Naive thymus-derived CD4-positive, alpha-beta T cell (primary cell): ENCODE measurements at regions not wholly inside any gene's neighbourhood (a gene's known extent, or its start where the extent isn't known, plus 50 kb on each side); places are given as distances from the start of the nearest gene placed in this dataset.
A peak's percentile ranks its signal among the peaks of the same experiment; 100 is the strongest.

Source experiments
- ATAC-seq: fragments of 150-1000 bp; cut with Tn5 transposase; 2 replicates; pipeline ENCODE4 v1.10.0; 2021; ENCODE audit warnings: mild to moderate bottlenecking, moderate library complexity
- CTCF ChIA-PET: fragments of 350-600 bp; sonication (Branson Sonifier 250); formaldehyde crosslinking; loops from one replicate; lab custom pipeline; 2021; ENCODE audit warnings: antibody characterized with exemption; lab: Charles Lee
- POLR2A ChIA-PET: fragments of 350-600 bp; sonication (Branson Sonifier 250); formaldehyde crosslinking; loops from one replicate; lab custom pipeline; 2021; ENCODE audit warnings: antibody characterized with exemption, inconsistent platforms; lab: Charles Lee
- DNase-seq, 9 donors: peaks; one replicate each; pipeline versions ENCODE4 v3.0.0 to v3.0.0-alpha.2; 2020 to 2022; ENCODE audit warnings: mixed read lengths in 1 of 9
- H3K27ac ChIP-seq: one replicate; pipeline ENCODE4 v1.7.0; 2013; ENCODE audit warnings: mild to moderate bottlenecking, low read depth, low read length, moderate library complexity
- H3K27me3 ChIP-seq, 2 donors: one replicate each; pipeline ENCODE4 v1.7.0; 2013; ENCODE audit warnings: low read length in 2 of 2, mild to moderate bottlenecking in 2 of 2, moderate library complexity in 2 of 2; ENCODE audit not compliant: control insufficient read depth in 2 of 2, insufficient read depth in 2 of 2
- H3K36me3 ChIP-seq, 3 experiments: 1 replicate in 2 of 3; 2 replicates in 1 of 3; pipeline ENCODE4 v1.7.0; 2013; ENCODE audit warnings: low read length in 3 of 3, mild to moderate bottlenecking in 3 of 3, moderate library complexity in 1 of 3; ENCODE audit not compliant: insufficient read depth in 3 of 3, control insufficient read depth in 2 of 3
- H3K4me1 ChIP-seq, 2 donors: one replicate each; pipeline ENCODE4 v1.7.0; 2013; ENCODE audit warnings: low read length in 2 of 2, mild to moderate bottlenecking in 2 of 2, moderate library complexity in 1 of 2; ENCODE audit not compliant: control insufficient read depth in 2 of 2, insufficient read depth in 2 of 2
- H3K4me3 ChIP-seq: 2 replicates; pipeline ENCODE4 v1.7.0; 2013; ENCODE audit warnings: mild to moderate bottlenecking, low read length
- H3K9me3 ChIP-seq, 3 experiments: 1 replicate in 2 of 3; 2 replicates in 1 of 3; pipeline ENCODE4 v1.7.0; 2013; ENCODE audit warnings: low read length in 3 of 3; ENCODE audit not compliant: control insufficient read depth in 2 of 3
- H3K27ac Mint-ChIP-seq, 9 donors: one replicate each; pipeline ENCODE4 v1.8.0; 2020 to 2022; ENCODE audit warnings: mixed read lengths in 9 of 9, mild to moderate bottlenecking in 8 of 9, moderate library complexity in 5 of 9, inconsistent platforms in 2 of 9
- H3K27me3 Mint-ChIP-seq, 5 donors: one replicate each; pipeline ENCODE4 v1.8.0; 2021 to 2022; ENCODE audit warnings: mixed read lengths in 5 of 5, mild to moderate bottlenecking in 1 of 5
- H3K36me3 Mint-ChIP-seq, 5 donors: one replicate each; pipeline ENCODE4 v1.8.0; 2020 to 2022; ENCODE audit warnings: mixed read lengths in 5 of 5, mild to moderate bottlenecking in 3 of 5, inconsistent platforms in 1 of 5
- H3K4me1 Mint-ChIP-seq, 7 donors: one replicate each; pipeline ENCODE4 v1.8.0; 2020 to 2022; ENCODE audit warnings: mixed read lengths in 7 of 7, mild to moderate bottlenecking in 3 of 7, inconsistent platforms in 1 of 7
- H3K4me3 Mint-ChIP-seq, 10 donors: one replicate each; pipeline ENCODE4 v1.8.0; 2020 to 2022; ENCODE audit warnings: mild to moderate bottlenecking in 10 of 10, mixed read lengths in 10 of 10, moderate library complexity in 6 of 10, inconsistent platforms in 2 of 10
- H3K9me3 Mint-ChIP-seq, 11 donors: one replicate each; pipeline ENCODE4 v1.8.0; 2020 to 2022; ENCODE audit warnings: mixed read lengths in 11 of 11, mild to moderate bottlenecking in 4 of 11, inconsistent platforms in 1 of 11, moderate library complexity in 1 of 11
- intact Hi-C, 2 donors: fragments of 100-400 bp; cut with micrococcal nuclease; formaldehyde crosslinking; loops; one replicate each; pipeline ENCODE4 v1.15.1; 2023

DNA sequence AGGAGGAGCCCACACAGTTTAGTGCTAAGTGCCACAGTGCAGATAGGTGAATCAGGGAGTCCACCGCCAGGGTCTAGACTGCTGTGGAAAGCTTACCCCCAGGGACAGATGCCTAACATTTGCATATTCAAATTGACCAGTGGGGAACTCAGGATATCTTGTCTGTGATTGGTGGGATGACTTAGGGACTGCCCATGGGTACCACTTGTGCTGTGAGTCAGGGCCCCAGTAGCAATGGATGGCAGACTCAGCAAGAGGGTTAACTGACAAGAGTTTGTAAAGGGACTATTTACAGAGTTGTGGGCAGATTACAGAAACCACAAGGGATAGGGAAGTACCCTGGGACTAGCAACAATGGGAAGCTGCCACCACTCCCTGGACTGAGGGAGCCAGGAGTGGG is 282.1 kb downstream of the BCOR start:
- intact Hi-C loops: loop anchor here (1.0 to 10.0 kb wide), 7 partner anchors 45 to 653 kb away; partner anchors contain the start of gene BCOR (in 1 of the 2)
- H3K36me3 ChIP-seq: no peaks in the 10 kb centered on the region
- H3K27me3 ChIP-seq: no peaks in the 10 kb centered on the region
- Mint-ChIP-seq H3K27ac (peak overlapping the region in 1 of 9 donors; percentile 42), H3K4me3 (no peak overlapping the region), H3K9me3 (no peaks in the 10 kb centered on the region), H3K27me3 (no peaks in the 10 kb centered on the region), H3K36me3 (no peaks in the 10 kb centered on the region), H3K4me1 (peaks cover 0 to 39% (median 12%) of the 10 kb centered on the region in 7 donors)
- DNase-seq (peak in 1 of 9 donors; percentile 20), ATAC-seq (no peak)
- H3K9me3 ChIP-seq: no peaks in the 10 kb centered on the region
- no peak overlapping the region for H3K27ac ChIP-seq
- ChIA-PET CTCF (no interaction called here), POLR2A (no interaction called here)
- no peak overlapping the region for H3K4me3 ChIP-seq
- no peaks in the 10 kb centered on the region for H3K4me1 ChIP-seq

DNA sequence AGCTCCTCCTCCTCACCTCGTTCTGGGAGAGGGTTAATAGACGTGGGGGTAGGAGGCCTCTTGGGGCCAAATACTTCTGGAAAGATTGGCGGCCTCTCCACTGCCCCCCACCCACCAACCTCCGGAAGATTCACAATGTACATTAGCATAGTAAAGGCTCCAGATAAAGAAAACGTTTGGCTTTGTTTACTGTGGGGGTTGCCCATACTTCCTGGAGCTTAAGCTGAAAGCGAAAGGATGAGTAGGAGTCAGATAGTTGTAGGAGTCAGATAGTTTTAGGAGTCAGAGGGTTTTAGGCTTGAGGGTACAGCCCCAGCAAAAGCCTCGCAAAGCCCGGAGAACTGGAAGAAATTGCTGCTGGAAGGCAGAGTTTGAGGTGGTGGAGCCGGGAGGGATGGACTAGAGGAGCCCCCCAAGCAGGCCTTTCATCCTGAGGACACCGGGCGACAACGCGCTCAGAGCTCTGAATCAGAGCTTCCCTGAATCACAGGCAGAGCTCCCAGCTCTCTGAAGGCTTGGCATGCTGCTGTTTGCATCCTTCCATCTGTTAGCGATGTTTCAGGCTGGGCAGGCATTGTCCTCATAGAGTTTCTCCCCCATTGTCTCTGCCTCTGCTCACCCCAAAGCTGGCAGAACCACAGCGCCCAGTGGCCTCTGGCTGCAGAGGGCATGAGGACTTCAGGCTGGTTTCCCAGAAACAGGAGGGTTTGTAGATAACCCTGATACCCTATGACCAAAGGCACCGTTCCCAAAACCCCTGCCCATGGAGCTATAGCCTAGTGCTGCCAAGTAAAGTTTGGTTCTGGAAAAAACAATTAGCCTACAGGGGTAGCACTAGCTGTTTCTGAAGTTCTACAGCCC is 280.7 kb downstream of the BCOR start:
- H3K9me3 ChIP-seq: no peaks in the 10 kb centered on the region
- no peaks in the 10 kb centered on the region for H3K9me3 Mint-ChIP-seq
- peak in 1 of 9 donors; percentile 22 for DNase-seq
- H3K27me3 Mint-ChIP-seq: no peaks in the 10 kb centered on the region
- H3K27ac ChIP-seq: no peak overlapping the region
- ATAC-seq: no peak
- POLR2A ChIA-PET: interaction anchor here (1.1 to 1.4 kb wide), 2 partner anchors 38 to 352 kb away, joined by 3 to 4 read pairs; no protein-coding TSS in a partner anchor
- H3K4me3 ChIP-seq: no peak overlapping the region
- no peaks in the 10 kb centered on the region for H3K36me3 ChIP-seq
- CTCF ChIA-PET: interaction anchor here (1.0 kb wide), 1 partner anchor 37 kb away, joined by 3 read pairs; no protein-coding TSS in a partner anchor
- H3K4me3 Mint-ChIP-seq: peak overlapping the region in 5 of 10 donors; percentile 5 to 71 (median 48)
- intact Hi-C loops: loop anchor here (1.0 to 10.0 kb wide), 4 partner anchors 38 to 278 kb away; partner anchors contain the start of gene BCOR (in 1 of the 2)
- no peaks in the 10 kb centered on the region for H3K36me3 Mint-ChIP-seq
- H3K27me3 ChIP-seq: no peaks in the 10 kb centered on the region
- no peaks in the 10 kb centered on the region for H3K4me1 ChIP-seq
- peaks cover 0 to 39% (median 12%) of the 10 kb centered on the region in 7 donors for H3K4me1 Mint-ChIP-seq
- peak overlapping the region in 2 of 9 donors; percentile 33 to 86 for H3K27ac Mint-ChIP-seq

GRCh38 chrX:39817754-39818470 is 279.8 kb downstream of the BCOR start:
- DNase-seq: no peak
- no peak for ATAC-seq
- H3K27ac Mint-ChIP-seq: peak overlapping the region in 1 of 9 donors; percentile 18
- POLR2A ChIA-PET: no interaction called here
- H3K27me3 ChIP-seq: no peaks in the 10 kb centered on the region
- CTCF ChIA-PET: interaction anchor here (1.0 kb wide), 1 partner anchor 36 kb away, joined by 3 read pairs; no protein-coding TSS in a partner anchor
- no peak overlapping the region for H3K4me3 ChIP-seq
- no peaks in the 10 kb centered on the region for H3K36me3 ChIP-seq
- H3K4me1 Mint-ChIP-seq: peaks cover 0 to 39% (median 12%) of the 10 kb centered on the region in 7 donors
- H3K9me3 Mint-ChIP-seq: no peaks in the 10 kb centered on the region
- no peaks in the 10 kb centered on the region for H3K9me3 ChIP-seq
- intact Hi-C loops: loop anchor here (1.0 to 10.0 kb wide), 4 partner anchors 37 to 277 kb away; partner anchors contain the start of gene BCOR (in 1 of the 2)
- peak overlapping the region in 1 of 10 donors; percentile 20 for H3K4me3 Mint-ChIP-seq
- no peaks in the 10 kb centered on the region for H3K27me3 Mint-ChIP-seq
- no peaks in the 10 kb centered on the region for H3K4me1 ChIP-seq
- H3K27ac ChIP-seq: no peak overlapping the region
- peaks cover 0 to under 1% (median 0%) of the 10 kb centered on the region in 5 donors for H3K36me3 Mint-ChIP-seq

DNA sequence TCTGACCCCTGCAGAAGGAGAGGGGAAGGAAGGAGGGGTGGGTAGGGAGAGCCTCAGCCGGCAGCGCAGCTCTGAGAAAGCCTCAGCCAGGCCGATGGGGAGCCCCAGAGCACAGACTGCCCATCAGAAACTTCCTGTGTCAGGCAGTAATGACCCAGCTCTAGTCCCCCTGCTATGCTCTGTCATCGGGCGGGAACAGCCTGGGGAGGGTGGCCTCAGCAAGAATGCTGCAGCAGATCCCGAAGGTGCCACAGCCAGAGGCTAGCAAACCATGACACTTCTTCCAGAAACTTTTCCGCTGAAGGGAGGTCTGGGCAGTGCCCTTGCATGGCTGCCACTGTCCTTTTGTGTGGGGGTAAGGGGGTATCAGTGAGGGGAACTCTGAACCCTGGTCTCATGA is 279.0 kb downstream of the BCOR start:
- H3K9me3 ChIP-seq: no peaks in the 10 kb centered on the region
- Mint-ChIP-seq H3K4me3 (no peak overlapping the region), H3K27me3 (no peaks in the 10 kb centered on the region), H3K9me3 (peaks cover 0 to 2% (median 0%) of the 10 kb centered on the region in 11 donors), H3K4me1 (peaks cover 0 to 41% (median 12%) of the 10 kb centered on the region in 7 donors), H3K36me3 (peaks cover 0 to 9% (median 0%) of the 10 kb centered on the region in 5 donors), H3K27ac (no peak overlapping the region)
- H3K27ac ChIP-seq: no peak overlapping the region
- no peaks in the 10 kb centered on the region for H3K36me3 ChIP-seq
- H3K27me3 ChIP-seq: no peaks in the 10 kb centered on the region
- ChIA-PET CTCF (no interaction called here), POLR2A (no interaction called here)
- intact Hi-C loops: loop anchor here (5.0 to 10.0 kb wide), 3 partner anchors 194 to 276 kb away; partner anchors contain the start of gene BCOR (in 1 of the 2)
- H3K4me3 ChIP-seq: no peak overlapping the region
- no peak for DNase-seq
- no peak for ATAC-seq
- H3K4me1 ChIP-seq: no peaks in the 10 kb centered on the region

GRCh38 chrX:39819921-39820849 is 277.6 kb downstream of the BCOR start:
- ChIA-PET CTCF (no interaction called here), POLR2A (no interaction called here)
- no peaks in the 10 kb centered on the region for H3K27me3 Mint-ChIP-seq
- Histone ChIP-seq H3K36me3 (no peaks in the 10 kb centered on the region), H3K9me3 (no peaks in the 10 kb centered on the region), H3K27me3 (no peaks in the 10 kb centered on the region), H3K4me1 (no peaks in the 10 kb centered on the region), H3K27ac (no peak overlapping the region), H3K4me3 (no peak overlapping the region)
- DNase-seq (no peak), ATAC-seq (no peak)
- H3K36me3 Mint-ChIP-seq: peaks cover 0 to 10% (median 0%) of the 10 kb centered on the region in 5 donors
- no peak overlapping the region for H3K27ac Mint-ChIP-seq
- H3K9me3 Mint-ChIP-seq: peaks cover 0 to 5% (median 0%) of the 10 kb centered on the region in 11 donors
- intact Hi-C loops: loop anchor here (5.0 to 10.0 kb wide), 4 partner anchors 37 to 275 kb away; partner anchors contain the start of gene BCOR (in 1 of the 2)
- peak overlapping the region; percentile 2 to 76 (median 55) for H3K4me3 Mint-ChIP-seq
- peaks cover 0 to 36% (median 7%) of the 10 kb centered on the region in 7 donors for H3K4me1 Mint-ChIP-seq
